BLaER1 (cell line): ENCODE measurements at regions not wholly inside any gene's neighbourhood (a gene's known extent, or its start where the extent isn't known, plus 50 kb on each side); places are given as distances from the start of the nearest gene placed in this dataset.
A peak's percentile ranks its signal among the peaks of the same experiment; 100 is the strongest.
"Not testable (repeated sequence)": the region's sequence is repeated elsewhere in the genome, so short reads cannot be mapped to it uniquely, and the experiment has no call there.

ENCODE experiments used
- H3K27ac ChIP-seq: shearing (Covaris generic); formaldehyde crosslinking; 2 replicates; pipeline ENCODE4 v1.8.1; 2022
- H3K27me3 ChIP-seq: shearing (Covaris generic); formaldehyde crosslinking; 2 replicates; pipeline ENCODE4 v1.8.1; 2022
- H3K36me3 ChIP-seq: shearing (Covaris generic); formaldehyde crosslinking; 2 replicates; pipeline ENCODE4 v1.8.1; 2022
- H3K4me1 ChIP-seq: shearing (Covaris generic); formaldehyde crosslinking; 2 replicates; pipeline ENCODE4 v1.8.1; 2022
- H3K4me2 ChIP-seq: shearing (Covaris generic); formaldehyde crosslinking; 2 replicates; pipeline ENCODE4 v1.8.1; 2022
- H3K4me3 ChIP-seq: shearing (Covaris generic); formaldehyde crosslinking; 2 replicates; pipeline ENCODE4 v1.8.1; 2022
- H3K9ac ChIP-seq: shearing (Covaris generic); formaldehyde crosslinking; 2 replicates; pipeline ENCODE4 v1.8.1; 2022
- H3K9me3 ChIP-seq: shearing (Covaris generic); formaldehyde crosslinking; 2 replicates; pipeline ENCODE4 v1.8.1; 2022
- H4K20me1 ChIP-seq: shearing (Covaris generic); formaldehyde crosslinking; 2 replicates; pipeline ENCODE4 v1.8.1; 2022
- Cebpa-rat ChIP-seq: shearing (Covaris generic); IDR thresholded peaks from 2 replicates; pipeline ENCODE4 v1.8.1; 2022

DNA sequence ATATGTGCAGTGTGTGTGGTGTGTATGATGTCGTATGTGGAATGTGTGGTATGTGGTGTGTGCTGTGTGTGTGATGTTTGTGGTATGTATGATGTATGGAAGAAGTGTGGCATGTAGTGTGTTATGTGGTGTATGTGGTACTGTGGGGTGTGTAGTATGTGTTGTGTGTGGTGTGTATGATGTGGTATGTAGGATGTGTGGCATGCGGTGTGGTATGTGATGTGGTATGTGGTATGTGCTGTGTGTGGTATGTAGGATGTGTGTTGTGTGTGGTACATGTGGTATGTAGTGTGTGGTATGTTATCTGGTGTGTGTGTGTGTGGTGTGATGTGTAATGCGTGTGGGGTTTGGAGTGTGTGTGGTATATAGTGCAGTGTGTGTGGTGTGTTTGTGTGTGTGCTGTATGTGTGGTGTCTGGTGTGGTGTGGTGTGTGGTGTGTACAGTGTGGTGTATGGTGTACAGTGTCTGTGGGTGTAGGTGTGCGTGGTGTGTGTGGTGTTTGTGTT is 129.6 kb downstream of the ATP6V0E2 start:
- TF ChIP-seq Cebpa-rat, result no peak
- Histone ChIP-seq H3K27ac (no peak overlapping the region), H3K9ac (no peak overlapping the region), H3K9me3 (no peaks in the 10 kb centered on the region), H4K20me1 (no peaks in the 10 kb centered on the region), H3K27me3 (no peaks in the 10 kb centered on the region), H3K4me1 (no peaks in the 10 kb centered on the region), H3K4me3 (no peak overlapping the region), H3K4me2 (no peak overlapping the region), H3K36me3 (no peaks in the 10 kb centered on the region)

DNA sequence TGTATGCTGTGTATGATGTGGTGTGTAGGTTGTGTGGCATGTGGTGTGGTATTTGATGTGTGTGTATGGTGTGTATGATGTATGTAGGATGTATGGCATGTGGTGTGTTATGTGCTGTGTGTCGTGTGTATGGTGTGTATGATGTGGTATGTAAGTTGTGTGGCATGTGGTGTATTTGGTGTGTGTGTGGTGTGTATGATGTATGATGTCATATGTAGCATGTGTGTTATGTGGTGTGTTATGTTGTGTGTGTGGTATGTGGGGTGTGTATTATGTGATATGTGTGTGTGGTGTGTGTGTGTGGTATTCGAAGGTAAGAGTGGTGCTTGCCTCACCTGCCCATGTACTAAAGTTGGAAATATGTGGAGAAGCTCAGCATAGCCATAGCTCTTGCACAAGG is 130.2 kb downstream of the ATP6V0E2 start:
- not testable (repeated sequence) for H3K36me3 ChIP-seq, H3K4me1 ChIP-seq, H4K20me1 ChIP-seq, H3K27ac ChIP-seq, H3K9me3 ChIP-seq, H3K9ac ChIP-seq, H3K4me3 ChIP-seq, H3K27me3 ChIP-seq, H3K4me2 ChIP-seq

DNA sequence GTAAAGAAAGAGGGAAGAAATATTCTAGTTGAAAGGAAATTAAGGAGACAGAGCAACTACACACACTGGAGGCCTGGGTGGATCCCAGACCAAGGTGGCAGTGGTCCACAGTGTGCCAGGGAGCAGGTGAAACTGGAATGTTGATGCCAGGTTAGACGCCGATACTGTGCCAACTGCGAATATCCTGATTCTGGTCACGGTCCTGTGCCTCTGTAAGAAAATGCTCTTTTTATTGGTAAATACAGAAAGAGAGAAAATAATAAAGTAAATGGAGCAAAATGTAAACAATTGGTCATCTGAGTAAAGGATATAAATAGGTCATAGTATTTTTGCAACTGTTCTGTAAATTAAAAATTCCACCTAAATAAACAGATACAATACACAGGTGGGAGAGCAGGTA is 131.1 kb downstream of the ATP6V0E2 start:
- H4K20me1 ChIP-seq, H3K36me3 ChIP-seq, H3K4me2 ChIP-seq, H3K4me3 ChIP-seq, H3K27me3 ChIP-seq, H3K4me1 ChIP-seq, H3K9me3 ChIP-seq, H3K9ac ChIP-seq, H3K27ac ChIP-seq: not testable (repeated sequence)

DNA sequence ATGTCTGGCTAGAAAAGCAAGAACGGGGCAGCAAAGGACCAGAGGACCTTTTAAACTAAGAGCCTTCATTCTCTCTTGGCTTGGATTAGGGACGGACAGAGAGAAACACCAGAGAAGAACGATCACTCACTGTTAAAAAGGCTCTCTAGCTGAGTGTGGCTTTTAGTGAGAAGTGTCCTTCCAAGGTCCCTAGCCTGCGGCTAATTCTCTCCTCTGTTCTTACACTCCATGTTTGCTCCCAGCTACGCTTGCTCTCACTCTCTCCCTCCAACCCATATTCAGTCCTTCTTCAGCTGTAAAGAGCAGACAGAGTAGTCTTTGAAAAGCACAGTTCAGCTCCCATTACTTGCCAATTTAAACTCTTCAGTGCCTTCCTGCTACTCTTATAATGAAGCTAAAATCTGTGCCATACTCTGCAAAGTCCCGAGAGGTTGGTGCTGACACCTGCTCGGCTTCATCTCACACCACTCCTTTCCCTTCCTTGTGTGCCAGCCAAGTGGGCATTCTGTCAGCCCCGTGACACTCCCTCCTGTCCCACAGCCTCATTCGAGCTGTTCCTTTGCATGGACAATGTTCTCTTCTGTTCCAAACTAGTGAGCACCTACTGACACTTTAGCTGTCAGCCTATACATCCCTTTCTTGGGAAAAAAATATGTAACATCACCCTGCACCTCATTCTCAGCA is 136.0 kb downstream of the ATP6V0E2 start:
- H4K20me1 ChIP-seq, H3K9ac ChIP-seq, H3K27me3 ChIP-seq, H3K4me1 ChIP-seq, H3K4me3 ChIP-seq, H3K4me2 ChIP-seq, H3K9me3 ChIP-seq, H3K36me3 ChIP-seq, H3K27ac ChIP-seq: not testable (repeated sequence)

DNA sequence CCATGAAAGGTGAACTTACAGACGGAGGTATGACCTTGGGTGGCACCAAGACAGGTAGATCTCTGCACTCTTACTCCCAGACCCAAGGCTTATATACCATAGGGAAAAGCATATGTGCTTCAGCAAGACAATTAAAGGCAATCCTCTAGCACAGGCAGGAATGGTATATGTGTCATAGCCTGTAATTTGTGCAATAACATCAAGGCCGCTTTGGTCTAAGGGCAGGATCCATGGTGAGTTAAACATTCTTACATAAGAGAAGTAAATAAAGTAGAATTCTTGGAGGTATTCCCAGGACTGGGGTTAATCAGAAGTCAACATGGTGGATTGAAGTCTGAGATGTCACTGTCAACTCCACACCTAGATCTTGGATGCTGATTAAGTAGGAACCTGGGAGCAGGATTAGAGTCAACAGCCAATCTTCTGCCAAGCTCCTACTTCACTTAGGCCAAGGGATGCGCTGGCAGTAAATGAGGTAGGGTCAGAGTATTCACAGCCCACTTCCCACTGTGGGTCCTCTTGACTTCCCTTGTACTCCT is 143.0 kb downstream of the ATP6V0E2 start:
- not testable (repeated sequence) for H3K27me3 ChIP-seq, H3K36me3 ChIP-seq, H3K9ac ChIP-seq, H3K4me2 ChIP-seq, H3K4me1 ChIP-seq, H3K4me3 ChIP-seq, H3K27ac ChIP-seq, H4K20me1 ChIP-seq, H3K9me3 ChIP-seq

DNA sequence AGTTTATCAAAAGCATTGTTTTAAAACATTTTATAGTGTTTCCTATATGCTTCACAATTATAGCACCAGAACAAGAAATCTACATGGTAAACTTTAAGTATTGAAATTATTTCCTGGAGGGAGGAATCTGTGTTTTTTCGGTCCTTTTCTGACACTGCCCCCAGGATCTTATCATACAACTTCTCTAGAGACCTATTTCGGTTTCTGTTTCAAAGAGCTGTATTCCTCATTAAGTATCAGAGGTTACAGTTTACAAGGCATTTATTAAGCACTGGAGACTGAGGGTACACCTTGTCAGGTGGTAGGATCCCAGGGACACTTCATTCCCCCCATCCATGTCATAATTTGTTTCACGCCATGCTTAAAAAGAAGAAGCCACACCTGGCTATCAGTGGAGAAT is 146.4 kb downstream of the ATP6V0E2 start:
- H3K27me3 ChIP-seq, H3K4me3 ChIP-seq, H3K36me3 ChIP-seq, H3K4me2 ChIP-seq, H3K27ac ChIP-seq, H4K20me1 ChIP-seq, H3K9ac ChIP-seq, H3K9me3 ChIP-seq: not testable (repeated sequence)
- peaks cover 15% of the 10 kb centered on the region for H3K4me1 ChIP-seq

DNA sequence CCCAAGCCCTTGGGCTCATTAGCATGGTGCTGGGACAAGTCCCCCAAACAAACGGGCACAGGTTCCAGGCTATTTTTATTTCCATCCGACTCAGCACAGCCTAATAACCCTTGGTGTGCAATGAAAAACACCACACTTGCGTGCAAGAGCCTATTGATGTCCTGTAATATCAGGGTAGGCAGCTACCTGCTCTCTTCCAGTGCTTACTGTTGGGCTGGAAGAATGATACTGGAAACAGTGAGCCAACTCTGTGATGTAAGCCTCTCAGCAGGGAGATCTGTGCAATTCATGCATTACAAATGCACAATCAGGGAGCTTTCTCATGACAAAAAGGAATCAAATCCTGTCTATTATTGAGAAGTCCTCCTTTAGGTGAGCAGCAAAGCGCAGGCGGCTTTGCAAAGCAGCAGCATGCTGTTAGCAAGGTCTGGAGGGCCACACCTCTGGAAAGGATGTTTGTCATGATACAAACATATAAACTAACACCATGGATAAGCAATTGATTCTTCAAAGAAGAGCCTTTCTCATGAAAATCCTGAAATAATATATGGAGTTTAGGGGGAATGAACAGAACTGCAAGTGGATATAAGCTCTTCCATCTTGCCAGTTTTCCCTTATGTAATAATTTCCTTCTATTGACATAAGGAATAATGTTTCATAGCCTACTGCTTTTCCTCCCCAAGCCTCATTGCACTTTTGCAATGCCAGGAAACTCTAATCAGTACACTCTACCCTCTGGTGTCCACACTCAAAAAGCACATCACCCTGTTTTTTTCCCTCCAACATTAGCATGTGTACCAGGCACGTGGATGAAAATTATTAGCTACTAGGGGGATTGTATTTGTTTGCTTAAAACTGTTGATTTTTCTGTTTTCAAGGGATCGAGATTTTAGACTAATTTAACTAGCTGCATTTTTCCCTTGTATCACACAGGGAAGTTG is 151.1 kb downstream of the ATP6V0E2 start:
- not testable (repeated sequence) for H3K9ac ChIP-seq, H3K27ac ChIP-seq, H3K4me3 ChIP-seq, H4K20me1 ChIP-seq, H3K36me3 ChIP-seq, H3K27me3 ChIP-seq, H3K9me3 ChIP-seq
- H3K4me2 ChIP-seq, result peak overlapping the region; percentile 66
- H3K4me1 ChIP-seq, result peaks cover 23% of the 10 kb centered on the region

DNA sequence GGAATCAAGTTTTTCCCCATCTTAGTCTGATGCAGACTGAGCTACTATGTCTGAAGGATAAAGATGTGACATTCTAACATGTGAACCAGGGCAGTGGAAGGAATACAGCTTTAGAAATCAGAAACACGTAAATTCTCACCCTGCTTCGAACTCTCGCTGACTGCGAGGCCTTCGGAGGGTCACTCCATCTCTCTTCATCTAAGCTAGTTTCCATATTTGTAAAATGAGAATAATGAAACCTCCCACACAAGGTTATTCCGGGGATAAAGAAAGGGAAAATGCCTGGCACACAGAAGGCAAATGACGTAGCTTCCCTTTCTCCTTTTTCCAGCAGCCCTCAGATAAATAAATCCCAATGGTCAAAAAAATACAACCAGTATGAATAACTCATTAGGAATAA is 152.0 kb downstream of the ATP6V0E2 start:
- not testable (repeated sequence) for H3K27ac ChIP-seq, H3K36me3 ChIP-seq, H3K9me3 ChIP-seq, H4K20me1 ChIP-seq, H3K27me3 ChIP-seq, H3K9ac ChIP-seq, H3K4me3 ChIP-seq, H3K4me2 ChIP-seq
- H3K4me1 ChIP-seq, result peaks cover 23% of the 10 kb centered on the region

DNA sequence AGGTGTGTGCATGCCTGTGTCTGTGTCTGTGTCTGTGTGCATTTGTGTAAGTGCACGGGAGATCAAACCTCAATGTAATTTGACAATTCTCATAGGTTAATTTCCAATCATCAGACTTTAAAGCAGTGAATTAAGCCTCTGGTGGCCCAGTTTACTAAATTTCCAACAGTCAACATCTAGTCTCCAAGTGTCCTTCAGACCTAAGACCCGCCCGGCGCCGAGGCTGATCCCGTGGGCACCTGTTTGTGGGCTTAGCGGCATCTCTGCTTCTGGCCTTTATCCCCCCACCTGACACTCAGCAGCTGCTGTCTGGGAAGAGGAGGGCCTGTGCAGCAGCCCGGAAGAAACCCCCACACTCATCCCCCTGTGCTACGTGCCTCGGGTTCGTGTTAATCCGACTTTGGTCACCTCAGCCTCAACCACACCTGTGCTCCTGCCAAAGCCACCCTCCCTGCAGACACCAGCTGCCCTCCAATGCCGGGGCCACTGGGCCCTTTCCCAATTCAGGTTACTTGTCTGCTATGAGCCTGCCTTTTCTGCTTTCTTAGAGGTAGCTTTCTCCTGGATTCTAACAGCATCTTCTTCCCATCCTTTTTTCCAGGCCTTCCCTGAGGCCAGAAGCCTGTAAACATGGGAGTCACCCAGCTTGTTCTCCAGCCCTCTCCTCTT is 154.7 kb downstream of the ATP6V0E2 start:
- H3K36me3 ChIP-seq, H3K27me3 ChIP-seq, H3K9ac ChIP-seq, H3K4me2 ChIP-seq, H3K9me3 ChIP-seq, H3K4me3 ChIP-seq, H3K27ac ChIP-seq, H4K20me1 ChIP-seq: not testable (repeated sequence)
- peaks cover 23% of the 10 kb centered on the region for H3K4me1 ChIP-seq

DNA sequence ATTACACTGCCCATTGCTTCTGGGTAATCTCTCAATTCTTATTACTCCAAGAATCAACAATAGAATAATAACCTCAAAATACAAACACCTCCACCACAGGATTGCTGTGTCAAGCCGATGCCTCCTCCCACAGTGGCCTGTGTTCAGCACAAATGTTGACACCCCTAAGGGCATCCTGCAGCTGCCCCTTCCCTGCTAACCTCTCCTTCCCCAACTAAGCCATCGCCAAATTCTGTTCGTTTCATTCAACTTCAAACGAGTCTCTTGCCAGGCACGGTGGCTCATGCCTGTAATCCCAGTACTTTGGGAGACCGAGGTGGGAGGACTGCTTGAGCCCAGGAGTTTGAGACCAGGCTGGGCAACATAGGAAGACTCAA is 155.2 kb downstream of the ATP6V0E2 start:
- not testable (repeated sequence) for H3K4me2 ChIP-seq, H3K9me3 ChIP-seq, H3K36me3 ChIP-seq, H3K27ac ChIP-seq, H3K27me3 ChIP-seq, H3K9ac ChIP-seq, H3K4me3 ChIP-seq, H4K20me1 ChIP-seq
- peaks cover 18% of the 10 kb centered on the region for H3K4me1 ChIP-seq

DNA sequence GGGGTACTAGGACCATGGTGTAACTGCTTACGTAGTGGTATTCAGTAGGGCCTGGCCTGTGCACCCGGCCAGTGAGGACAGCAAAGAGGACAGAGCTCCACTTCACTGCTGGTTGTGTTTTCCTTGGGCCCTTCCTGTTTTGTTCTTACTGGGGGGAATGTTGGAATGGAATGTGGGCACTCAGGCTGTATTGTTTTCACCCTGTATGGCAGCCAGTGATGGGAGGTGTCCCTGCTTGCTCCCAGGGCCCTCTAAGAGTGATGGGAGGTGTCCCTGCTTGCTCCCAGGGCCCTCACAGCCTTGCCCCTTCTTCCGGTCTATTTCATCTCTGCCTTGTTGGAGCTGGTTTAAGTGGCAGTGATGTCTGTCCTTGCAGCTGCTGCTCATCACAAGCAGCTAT is 158.0 kb downstream of the ATP6V0E2 start:
- not testable (repeated sequence) for H3K27ac ChIP-seq, H3K36me3 ChIP-seq, H3K4me2 ChIP-seq, H3K9ac ChIP-seq, H4K20me1 ChIP-seq, H3K27me3 ChIP-seq, H3K9me3 ChIP-seq, H3K4me3 ChIP-seq, H3K4me1 ChIP-seq

DNA sequence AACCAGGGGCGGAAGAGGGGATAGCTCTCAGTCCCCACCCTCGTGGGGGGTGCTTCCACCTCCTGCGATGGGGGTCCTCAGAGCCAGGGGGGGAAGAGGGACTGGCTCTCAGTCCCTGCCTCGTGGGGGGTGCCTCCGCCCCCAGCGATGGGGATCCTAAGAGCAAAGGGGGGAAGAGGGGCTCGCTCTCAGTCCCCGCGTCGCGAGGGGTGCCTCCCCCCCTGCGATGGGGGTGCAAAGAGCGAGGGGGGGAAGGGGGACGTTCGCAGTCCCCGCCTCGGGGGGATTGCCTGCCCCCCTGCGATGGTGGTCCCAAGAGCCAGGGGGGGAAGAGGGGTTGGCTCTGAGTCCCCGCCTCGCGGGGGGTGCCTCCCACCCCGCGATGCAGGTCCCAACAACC is 159.9 kb downstream of the ATP6V0E2 start:
- H3K36me3 ChIP-seq, H3K27ac ChIP-seq, H4K20me1 ChIP-seq, H3K9ac ChIP-seq, H3K4me2 ChIP-seq, H3K27me3 ChIP-seq, H3K4me3 ChIP-seq, H3K4me1 ChIP-seq, H3K9me3 ChIP-seq: not testable (repeated sequence)

DNA sequence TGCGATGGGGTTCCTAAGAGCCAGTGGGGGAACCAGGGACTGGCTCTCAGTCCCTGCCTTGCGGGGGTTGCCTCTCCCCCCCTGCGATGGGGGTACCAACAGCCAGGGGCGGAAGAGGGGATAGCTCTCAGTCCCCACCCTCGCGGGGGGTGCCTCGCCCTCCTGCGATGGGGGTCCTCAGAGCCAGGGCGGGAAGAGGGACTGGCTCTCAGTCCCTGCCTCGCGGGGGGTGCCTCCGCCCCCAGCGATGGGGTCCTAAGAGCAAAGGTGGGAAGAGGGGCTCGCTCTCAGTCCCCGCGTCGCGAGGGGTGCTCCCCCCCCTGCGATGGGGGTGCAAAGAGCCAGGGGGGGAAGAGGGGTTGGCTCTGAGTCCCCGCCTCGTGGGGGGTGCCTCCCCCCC is 162.0 kb downstream of the ATP6V0E2 start:
- not testable (repeated sequence) for H3K36me3 ChIP-seq, H3K4me2 ChIP-seq, H3K4me3 ChIP-seq, H3K27me3 ChIP-seq, H3K4me1 ChIP-seq, H3K9me3 ChIP-seq, H4K20me1 ChIP-seq, H3K27ac ChIP-seq, H3K9ac ChIP-seq

DNA sequence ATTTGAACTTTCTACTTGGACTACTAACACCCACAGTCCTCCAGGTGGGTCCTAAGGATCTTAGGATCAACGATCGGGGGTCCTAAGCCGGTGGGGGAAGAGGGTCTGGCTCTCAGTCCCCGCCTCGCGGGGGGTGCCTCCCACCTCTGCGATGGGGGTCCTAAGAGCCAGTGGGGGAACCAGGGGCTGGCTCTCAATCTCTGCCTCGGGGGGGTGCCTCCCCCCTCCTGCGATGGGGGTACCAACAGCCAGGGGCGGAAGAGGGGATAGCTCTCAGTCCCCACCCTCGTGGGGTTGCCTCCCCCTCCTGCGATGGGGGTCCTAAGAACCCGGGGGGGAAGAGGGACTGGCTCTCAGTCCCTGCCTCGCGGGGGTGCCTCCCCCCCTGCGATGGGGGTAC is 165.3 kb downstream of the ATP6V0E2 start:
- not testable (repeated sequence) for H3K27ac ChIP-seq, H3K4me1 ChIP-seq, H3K36me3 ChIP-seq, H3K9ac ChIP-seq, H3K9me3 ChIP-seq, H3K4me2 ChIP-seq, H4K20me1 ChIP-seq, H3K4me3 ChIP-seq, H3K27me3 ChIP-seq
